Stimulated activated effector memory CD8-positive, alpha-beta T cell treated with anti-CD3 and anti-CD28 coated beads, Interleukin-12 subunit alpha, Interleukin-12 subunit beta, amount 100 ng/mL, for 72 hours (primary cell): ENCODE measurements at regions not wholly inside any gene's neighbourhood (a gene's known extent, or its start where the extent isn't known, plus 50 kb on each side); places are given as distances from the start of the nearest gene placed in this dataset.

Experiments used
- ATAC-seq: fragments of 150-1000 bp; cut with Tn5 transposase; 2 replicates; pipeline ENCODE4 v1.10.0; 2021
- DNase-seq, 2 donors: peaks; one replicate each; pipeline ENCODE4 v3.0.0; 2021 to 2022; ENCODE audit warnings: low spot score in 2 of 2
- H3K27ac Mint-ChIP-seq: one replicate; pipeline ENCODE4 v1.8.0; 2022; ENCODE audit warnings: mild to moderate bottlenecking, mixed read lengths
- H3K36me3 Mint-ChIP-seq: one replicate; pipeline ENCODE4 v1.8.0; 2022; ENCODE audit warnings: mild to moderate bottlenecking, mixed read lengths
- H3K4me1 Mint-ChIP-seq: one replicate; pipeline ENCODE4 v1.8.0; 2022; ENCODE audit warnings: mixed read lengths
- H3K4me3 Mint-ChIP-seq: one replicate; pipeline ENCODE4 v1.8.0; 2022; ENCODE audit warnings: mild to moderate bottlenecking, mixed read lengths
- H3K9me3 Mint-ChIP-seq: one replicate; pipeline ENCODE4 v1.8.0; 2022; ENCODE audit warnings: mixed read lengths

- Mint-ChIP-seq H3K4me1 (no peaks in the 10 kb centered on the region), H3K4me3 (no peak overlapping the region), H3K36me3 (no peaks in the 10 kb centered on the region), H3K9me3 (peaks cover 17% of the 10 kb centered on the region), H3K27ac (no peak overlapping the region)
- DNase-seq (no peak), ATAC-seq (no peak)
Measured at GRCh38 chr2:149996901-149997300, 409.3 kb upstream of the MMADHC start.

DNA sequence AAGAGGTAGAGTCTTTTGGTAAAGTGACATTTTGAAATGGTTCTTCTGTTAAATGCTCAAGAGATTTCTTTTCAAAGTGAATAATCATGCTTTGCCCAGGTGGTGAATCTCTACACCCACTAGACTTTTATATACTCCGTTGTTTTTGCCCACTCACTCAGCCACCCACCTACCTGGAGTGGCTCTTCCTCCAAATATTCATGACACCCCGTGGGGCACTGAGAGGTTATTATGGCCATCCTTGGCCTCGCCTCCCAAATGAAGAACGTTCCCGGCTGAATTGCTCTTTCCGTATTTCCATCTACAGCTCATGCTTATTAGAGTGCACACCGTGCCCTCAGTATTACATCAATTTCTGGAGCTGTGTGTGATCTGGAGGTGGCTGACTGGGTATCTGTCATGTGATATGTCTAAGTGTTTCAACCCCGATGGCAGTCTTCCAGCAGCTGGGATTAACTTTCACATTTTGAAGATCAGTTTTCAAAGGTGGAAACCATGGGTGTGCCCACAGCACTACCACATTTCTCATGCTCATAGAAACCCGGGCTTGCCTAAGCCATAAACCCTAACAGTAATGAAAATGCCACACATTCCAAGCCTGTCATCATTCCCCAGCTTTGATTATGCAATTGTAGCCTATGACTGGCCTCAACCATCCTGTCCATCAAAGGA, 406.6 kb upstream of the MMADHC start:
- DNase-seq, result no peak
- no peak overlapping the region for H3K4me3 Mint-ChIP-seq
- no peak for ATAC-seq
- H3K27ac Mint-ChIP-seq, result no peak overlapping the region
- no peaks in the 10 kb centered on the region for H3K4me1 Mint-ChIP-seq
- no peaks in the 10 kb centered on the region for H3K36me3 Mint-ChIP-seq
- peaks cover 19% of the 10 kb centered on the region for H3K9me3 Mint-ChIP-seq

DNA sequence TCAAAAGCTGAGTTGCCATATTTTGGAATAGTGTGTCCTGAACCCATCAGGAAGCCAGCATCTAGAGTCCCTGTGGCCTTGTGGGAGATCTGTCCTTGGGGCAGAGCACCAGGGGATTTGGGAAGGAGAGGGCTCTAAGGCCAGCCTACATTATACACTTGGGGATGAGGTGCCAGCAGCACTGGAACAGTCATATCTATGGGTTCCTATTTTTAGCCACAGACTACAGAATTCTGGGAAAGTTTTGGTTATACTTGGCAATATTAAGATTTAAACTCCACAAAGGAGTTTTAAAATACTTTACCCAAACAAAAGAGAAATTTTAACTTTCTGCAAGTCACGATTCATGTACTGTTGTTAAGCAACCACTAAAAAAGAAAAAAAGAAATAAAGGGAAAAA, 405.7 kb upstream of the MMADHC start:
- DNase-seq, result no peak
- Mint-ChIP-seq H3K36me3 (no peaks in the 10 kb centered on the region), H3K9me3 (peaks cover 23% of the 10 kb centered on the region)

GRCh38 chr2:149991576-149991975, 404.0 kb upstream of the MMADHC start:
- H3K36me3 Mint-ChIP-seq, result no peaks in the 10 kb centered on the region
- ATAC-seq, result no peak
- peaks cover 15% of the 10 kb centered on the region for H3K9me3 Mint-ChIP-seq
- no peak overlapping the region for H3K27ac Mint-ChIP-seq
- no peak overlapping the region for H3K4me3 Mint-ChIP-seq
- DNase-seq, result no peak
- no peaks in the 10 kb centered on the region for H3K4me1 Mint-ChIP-seq

More for the DNA sequence above, 405.7 kb upstream of the MMADHC start:
- ATAC-seq, result no peak
- H3K27ac Mint-ChIP-seq, result no peak overlapping the region
- H3K4me3 Mint-ChIP-seq, result no peak overlapping the region
- no peaks in the 10 kb centered on the region for H3K4me1 Mint-ChIP-seq

DNA sequence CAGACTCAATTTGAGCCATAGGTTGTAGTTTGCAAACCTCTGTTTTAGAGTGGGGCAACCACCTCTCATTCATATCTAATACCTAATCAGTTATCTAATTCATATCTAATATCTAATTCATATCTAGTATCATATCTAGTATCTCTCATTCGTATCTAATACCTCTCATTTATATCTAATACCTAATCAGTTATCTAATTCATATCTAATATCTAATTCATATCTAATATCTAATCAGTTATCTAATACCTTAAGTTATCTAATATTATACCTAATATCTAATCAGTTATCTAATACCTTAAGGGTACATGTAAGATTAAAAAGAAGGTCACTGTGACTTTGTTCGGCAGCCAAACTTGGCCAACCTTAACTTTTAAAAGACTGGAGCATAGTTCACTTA, 403.4 kb upstream of the MMADHC start:
- Mint-ChIP-seq H3K27ac (no peak overlapping the region), H3K4me3 (no peak overlapping the region), H3K36me3 (no peaks in the 10 kb centered on the region), H3K4me1 (no peaks in the 10 kb centered on the region), H3K9me3 (peaks cover 11% of the 10 kb centered on the region)
- ATAC-seq (no peak), DNase-seq (no peak)

GRCh38 chr2:149989447-149990063, 402.0 kb upstream of the MMADHC start:
- no peaks in the 10 kb centered on the region for H3K4me1 Mint-ChIP-seq
- DNase-seq (no peak), ATAC-seq (no peak)
- H3K36me3 Mint-ChIP-seq, result no peaks in the 10 kb centered on the region
- H3K9me3 Mint-ChIP-seq, result peaks cover 8% of the 10 kb centered on the region
- H3K4me3 Mint-ChIP-seq, result no peak overlapping the region
- H3K27ac Mint-ChIP-seq, result no peak overlapping the region

DNA sequence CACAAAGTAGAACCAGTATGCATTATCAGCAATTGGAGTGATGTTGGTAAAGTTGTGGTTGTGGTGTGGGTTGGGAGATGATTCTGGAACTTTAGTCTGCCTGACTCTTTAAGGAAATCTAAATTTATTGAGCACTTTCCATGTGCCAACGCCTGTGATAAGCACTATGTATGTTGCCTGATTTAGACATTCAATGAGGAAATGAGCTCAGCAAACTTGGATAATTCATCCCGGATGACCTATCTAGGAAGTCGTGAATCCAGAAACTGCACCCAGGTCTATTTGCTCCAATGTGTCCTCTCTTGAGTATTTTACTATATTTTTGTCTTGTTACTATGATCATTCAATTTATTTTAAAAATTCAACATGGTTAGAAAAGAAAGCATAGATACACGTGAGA, 400.8 kb upstream of the MMADHC start:
- ATAC-seq, result no peak
- no peaks in the 10 kb centered on the region for H3K36me3 Mint-ChIP-seq
- H3K4me1 Mint-ChIP-seq, result no peaks in the 10 kb centered on the region

DNA sequence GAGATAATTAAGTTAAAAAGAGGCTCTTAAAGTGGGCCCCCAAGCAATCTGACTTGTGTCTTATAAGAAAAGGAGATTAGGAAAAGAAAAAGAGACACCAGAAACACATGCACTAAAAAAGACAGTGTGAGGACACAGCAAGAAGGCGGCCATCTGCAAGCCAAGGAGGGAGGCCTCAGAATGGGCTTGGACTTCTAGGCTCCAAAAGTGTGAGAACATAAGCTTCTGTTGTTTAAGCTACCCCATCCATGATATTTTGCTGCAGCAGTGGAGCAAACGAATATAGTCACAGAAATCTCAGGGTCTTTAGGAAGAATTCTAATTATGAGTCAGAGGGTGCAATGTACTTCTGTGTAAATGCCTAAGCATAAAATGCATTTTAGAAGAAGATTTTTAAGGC, 399.3 kb upstream of the MMADHC start:
- Mint-ChIP-seq H3K9me3 (peaks cover 6% of the 10 kb centered on the region), H3K4me3 (no peak overlapping the region), H3K36me3 (no peaks in the 10 kb centered on the region), H3K27ac (no peak overlapping the region), H3K4me1 (no peaks in the 10 kb centered on the region)
- DNase-seq (no peak), ATAC-seq (no peak)

More for the DNA sequence above, 400.8 kb upstream of the MMADHC start:
- no peak overlapping the region for H3K4me3 Mint-ChIP-seq
- no peak overlapping the region for H3K27ac Mint-ChIP-seq
- DNase-seq, result no peak
- peaks cover 8% of the 10 kb centered on the region for H3K9me3 Mint-ChIP-seq

GRCh38 chr2:149984311-149984710, 396.7 kb upstream of the MMADHC start:
- Mint-ChIP-seq H3K4me3 (no peak overlapping the region), H3K27ac (no peak overlapping the region), H3K36me3 (no peaks in the 10 kb centered on the region), H3K9me3 (peaks cover 8% of the 10 kb centered on the region), H3K4me1 (no peaks in the 10 kb centered on the region)
- ATAC-seq, result no peak
- no peak for DNase-seq

DNA sequence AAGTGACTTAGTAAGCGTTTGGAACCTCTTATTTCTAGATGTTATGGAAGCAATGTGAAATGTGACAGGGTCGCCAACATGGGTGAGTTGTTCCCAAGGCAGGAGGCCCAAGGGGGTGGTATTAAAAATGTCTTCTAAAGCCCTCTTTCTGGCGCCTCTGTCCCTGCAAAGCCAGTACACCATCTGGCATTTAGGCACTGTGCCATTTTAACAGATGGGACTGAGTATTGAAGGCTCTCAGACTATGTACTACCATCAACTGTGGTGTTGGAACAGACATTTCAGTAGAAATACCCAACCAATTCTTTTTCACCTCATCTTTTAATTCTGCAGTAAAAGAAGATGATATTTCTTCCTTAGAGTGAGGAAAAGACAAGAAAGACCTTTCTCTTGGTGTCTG, 384.5 kb upstream of the MMADHC start:
- Mint-ChIP-seq H3K4me3 (no peak overlapping the region), H3K36me3 (no peaks in the 10 kb centered on the region), H3K9me3 (peaks cover 4% of the 10 kb centered on the region), H3K27ac (no peak overlapping the region), H3K4me1 (no peaks in the 10 kb centered on the region)
- ATAC-seq, result no peak
- no peak for DNase-seq

DNA sequence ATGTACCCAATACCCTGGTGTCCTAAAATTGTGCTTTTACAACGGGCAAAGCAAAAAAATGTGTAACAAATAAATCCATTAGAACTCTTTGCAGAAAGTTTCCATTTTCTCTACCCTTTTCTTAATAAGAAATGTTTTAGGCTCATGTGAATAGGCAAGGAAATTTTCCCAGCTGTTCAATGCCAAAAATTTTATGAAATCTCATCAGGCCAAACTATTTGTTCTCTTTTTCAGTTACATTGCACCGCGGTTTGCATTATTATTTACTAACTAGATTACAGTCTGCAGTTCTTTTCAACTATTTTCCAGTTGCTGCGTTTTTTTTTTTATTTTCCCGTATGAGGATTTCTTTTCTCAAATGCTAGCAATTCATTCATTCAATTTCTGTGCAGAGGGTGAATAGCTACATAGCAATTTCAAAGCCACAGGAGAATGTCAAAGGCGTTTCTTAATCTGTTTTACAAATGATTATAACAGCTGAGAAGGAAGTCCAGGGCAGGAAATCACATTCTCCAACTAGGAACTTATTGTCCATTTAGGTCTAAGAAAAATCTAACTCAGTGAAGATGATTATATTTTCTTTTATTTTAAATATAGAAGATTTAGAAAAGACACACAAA, 367.5 kb upstream of the MMADHC start:
- Mint-ChIP-seq H3K36me3 (no peaks in the 10 kb centered on the region), H3K27ac (no peak overlapping the region), H3K4me1 (no peaks in the 10 kb centered on the region), H3K9me3 (peaks cover 16% of the 10 kb centered on the region), H3K4me3 (no peak overlapping the region)
- DNase-seq, result no peak
- no peak for ATAC-seq

GRCh38 chr2:149953627-149954026, 366.1 kb upstream of the MMADHC start:
- H3K4me3 Mint-ChIP-seq, result no peak overlapping the region
- ATAC-seq (no peak), DNase-seq (no peak)
- no peaks in the 10 kb centered on the region for H3K4me1 Mint-ChIP-seq
- H3K27ac Mint-ChIP-seq, result no peak overlapping the region
- H3K36me3 Mint-ChIP-seq, result no peaks in the 10 kb centered on the region
- peaks cover 7% of the 10 kb centered on the region for H3K9me3 Mint-ChIP-seq

DNA sequence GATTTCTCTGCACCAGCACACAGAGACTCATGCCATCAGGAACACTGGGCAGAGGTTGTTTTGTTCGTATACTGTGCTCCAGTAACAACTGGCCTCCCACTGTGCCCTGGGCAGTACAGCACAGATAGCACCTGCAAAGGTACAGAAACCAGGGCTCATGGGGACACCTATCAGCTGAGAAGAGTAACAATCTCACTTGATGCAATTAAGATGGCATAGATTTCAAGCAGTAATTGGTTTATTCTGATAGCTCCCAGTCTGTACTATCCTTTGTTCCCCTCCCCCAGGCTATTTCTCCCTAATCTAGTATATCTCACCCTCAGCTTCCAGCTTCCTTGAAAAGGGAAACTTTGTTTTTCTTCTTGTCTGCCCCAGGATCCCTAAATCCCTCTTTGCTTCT, 343.9 kb upstream of the MMADHC start:
- ATAC-seq (no peak), DNase-seq (no peak)
- Mint-ChIP-seq H3K27ac (no peak overlapping the region), H3K4me3 (no peak overlapping the region), H3K36me3 (no peaks in the 10 kb centered on the region), H3K9me3 (peaks cover 7% of the 10 kb centered on the region), H3K4me1 (no peaks in the 10 kb centered on the region)

DNA sequence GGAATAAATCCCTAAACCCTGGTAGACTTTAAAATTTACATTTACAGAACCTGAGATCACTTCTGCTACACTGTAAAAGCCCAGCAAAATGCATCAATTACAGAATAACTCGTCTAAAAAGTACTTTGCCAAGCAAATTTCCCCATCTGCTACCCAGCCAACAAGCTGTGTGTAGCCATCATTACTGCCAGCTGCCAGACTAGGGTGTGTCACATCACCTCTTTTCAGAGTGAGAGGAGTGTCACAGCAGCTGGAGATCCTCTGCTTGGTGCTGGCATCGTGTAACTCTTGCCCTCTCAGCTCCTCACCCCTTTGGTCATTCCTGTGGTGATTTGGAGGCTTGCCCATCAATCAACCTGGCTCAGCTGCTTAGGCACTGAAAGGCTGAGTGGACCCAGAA, 340.4 kb upstream of the MMADHC start:
- Mint-ChIP-seq H3K4me1 (no peaks in the 10 kb centered on the region), H3K9me3 (peaks cover 10% of the 10 kb centered on the region), H3K4me3 (no peak overlapping the region), H3K27ac (no peak overlapping the region), H3K36me3 (no peaks in the 10 kb centered on the region)
- ATAC-seq, result no peak
- DNase-seq, result no peak

- Mint-ChIP-seq H3K36me3 (no peaks in the 10 kb centered on the region), H3K27ac (no peak overlapping the region), H3K9me3 (peaks cover 10% of the 10 kb centered on the region), H3K4me1 (no peaks in the 10 kb centered on the region), H3K4me3 (no peak overlapping the region)
- DNase-seq (no peak), ATAC-seq (no peak)
Measured at GRCh38 chr2:149926149-149926548, 338.6 kb upstream of the MMADHC start.

- Mint-ChIP-seq H3K36me3 (no peaks in the 10 kb centered on the region), H3K9me3 (peaks cover 10% of the 10 kb centered on the region), H3K4me1 (no peaks in the 10 kb centered on the region), H3K4me3 (no peak overlapping the region), H3K27ac (no peak overlapping the region)
- no peak for ATAC-seq
- no peak for DNase-seq
Measured at GRCh38 chr2:149924549-149925213, 337.1 kb upstream of the MMADHC start.
